HL-60 (cell line): ENCODE measurements at regions not wholly inside any gene's neighbourhood (a gene's known extent, or its start where the extent isn't known, plus 50 kb on each side); places are given as distances from the start of the nearest gene placed in this dataset.

Source experiments
- GABPA ChIP-seq: IDR thresholded peaks from 2 replicates; pipeline ENCODE4 v1.6.1; 2012; ENCODE audit warnings: low read depth
- POLR2AphosphoS5 ChIP-seq: IDR thresholded peaks from 2 replicates; pipeline ENCODE4 v1.6.1; 2012; ENCODE audit warnings: low read depth
- TF ChIP-seq, protein P1 (sequence below): IDR thresholded peaks from one replicate; pipeline ENCODE4 v1.5.1; 2011; ENCODE audit warnings: low read length, control low read depth, inconsistent platforms; ENCODE audit not compliant: insufficient read depth
- TF ChIP-seq, protein P2 (sequence below): IDR thresholded peaks from 2 replicates; pipeline ENCODE4 v1.6.1; 2012; ENCODE audit warnings: low read depth; ENCODE audit not compliant: insufficient replicate concordance

DNA sequence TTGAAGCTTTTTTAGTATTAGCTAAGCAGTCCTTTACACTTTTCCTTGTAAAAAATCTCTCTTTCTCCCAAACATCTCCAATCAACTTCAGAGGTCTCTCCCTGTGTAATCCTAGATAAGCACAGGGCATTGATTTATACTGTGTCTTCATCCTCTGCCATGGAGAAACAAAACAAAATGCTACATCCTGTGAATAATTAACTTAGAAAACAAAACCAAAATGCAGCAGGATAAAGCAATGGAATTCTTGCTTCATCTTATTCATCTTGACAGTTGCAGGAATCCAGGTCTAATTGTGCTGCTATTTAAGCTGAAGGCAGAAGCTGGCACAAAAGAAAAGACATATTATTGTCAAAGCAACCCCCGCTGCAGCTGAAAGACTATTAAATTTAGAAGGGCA is 641.5 kb upstream of the SORCS1 start:
- TF ChIP-seq, protein P1, sequence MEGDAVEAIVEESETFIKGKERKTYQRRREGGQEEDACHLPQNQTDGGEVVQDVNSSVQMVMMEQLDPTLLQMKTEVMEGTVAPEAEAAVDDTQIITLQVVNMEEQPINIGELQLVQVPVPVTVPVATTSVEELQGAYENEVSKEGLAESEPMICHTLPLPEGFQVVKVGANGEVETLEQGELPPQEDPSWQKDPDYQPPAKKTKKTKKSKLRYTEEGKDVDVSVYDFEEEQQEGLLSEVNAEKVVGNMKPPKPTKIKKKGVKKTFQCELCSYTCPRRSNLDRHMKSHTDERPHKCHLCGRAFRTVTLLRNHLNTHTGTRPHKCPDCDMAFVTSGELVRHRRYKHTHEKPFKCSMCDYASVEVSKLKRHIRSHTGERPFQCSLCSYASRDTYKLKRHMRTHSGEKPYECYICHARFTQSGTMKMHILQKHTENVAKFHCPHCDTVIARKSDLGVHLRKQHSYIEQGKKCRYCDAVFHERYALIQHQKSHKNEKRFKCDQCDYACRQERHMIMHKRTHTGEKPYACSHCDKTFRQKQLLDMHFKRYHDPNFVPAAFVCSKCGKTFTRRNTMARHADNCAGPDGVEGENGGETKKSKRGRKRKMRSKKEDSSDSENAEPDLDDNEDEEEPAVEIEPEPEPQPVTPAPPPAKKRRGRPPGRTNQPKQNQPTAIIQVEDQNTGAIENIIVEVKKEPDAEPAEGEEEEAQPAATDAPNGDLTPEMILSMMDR, result no peak
- TF ChIP-seq POLR2AphosphoS5 (no peak), GABPA (no peak)
- TF ChIP-seq, protein P2, sequence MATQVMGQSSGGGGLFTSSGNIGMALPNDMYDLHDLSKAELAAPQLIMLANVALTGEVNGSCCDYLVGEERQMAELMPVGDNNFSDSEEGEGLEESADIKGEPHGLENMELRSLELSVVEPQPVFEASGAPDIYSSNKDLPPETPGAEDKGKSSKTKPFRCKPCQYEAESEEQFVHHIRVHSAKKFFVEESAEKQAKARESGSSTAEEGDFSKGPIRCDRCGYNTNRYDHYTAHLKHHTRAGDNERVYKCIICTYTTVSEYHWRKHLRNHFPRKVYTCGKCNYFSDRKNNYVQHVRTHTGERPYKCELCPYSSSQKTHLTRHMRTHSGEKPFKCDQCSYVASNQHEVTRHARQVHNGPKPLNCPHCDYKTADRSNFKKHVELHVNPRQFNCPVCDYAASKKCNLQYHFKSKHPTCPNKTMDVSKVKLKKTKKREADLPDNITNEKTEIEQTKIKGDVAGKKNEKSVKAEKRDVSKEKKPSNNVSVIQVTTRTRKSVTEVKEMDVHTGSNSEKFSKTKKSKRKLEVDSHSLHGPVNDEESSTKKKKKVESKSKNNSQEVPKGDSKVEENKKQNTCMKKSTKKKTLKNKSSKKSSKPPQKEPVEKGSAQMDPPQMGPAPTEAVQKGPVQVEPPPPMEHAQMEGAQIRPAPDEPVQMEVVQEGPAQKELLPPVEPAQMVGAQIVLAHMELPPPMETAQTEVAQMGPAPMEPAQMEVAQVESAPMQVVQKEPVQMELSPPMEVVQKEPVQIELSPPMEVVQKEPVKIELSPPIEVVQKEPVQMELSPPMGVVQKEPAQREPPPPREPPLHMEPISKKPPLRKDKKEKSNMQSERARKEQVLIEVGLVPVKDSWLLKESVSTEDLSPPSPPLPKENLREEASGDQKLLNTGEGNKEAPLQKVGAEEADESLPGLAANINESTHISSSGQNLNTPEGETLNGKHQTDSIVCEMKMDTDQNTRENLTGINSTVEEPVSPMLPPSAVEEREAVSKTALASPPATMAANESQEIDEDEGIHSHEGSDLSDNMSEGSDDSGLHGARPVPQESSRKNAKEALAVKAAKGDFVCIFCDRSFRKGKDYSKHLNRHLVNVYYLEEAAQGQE, result no peak
